ENCODE measurements at regions not wholly inside any gene's neighbourhood (a gene's known extent, or its start where the extent isn't known, plus 50 kb on each side); places are given as distances from the start of the nearest gene placed in this dataset.

- TF ChIP-seq SUZ12 (IDR thresholded peaks at IDR 0.05; ENCODE audit: extremely low read depth, insufficient read depth, insufficient read length), result no peak
- TF ChIP-seq ZNF274 (IDR thresholded peaks at IDR 0.05; ENCODE audit: low read depth, low read length), result no peak
Measured at GRCh38 chr6:56729719-56730118, 87.0 kb upstream of the DST start.

Measured in NT2/D1 (cell line).